ENCODE measurements at regions not wholly inside any gene's neighbourhood (a gene's known extent, or its start where the extent isn't known, plus 50 kb on each side); places are given as distances from the start of the nearest gene placed in this dataset.

GRCh38 chr11:91639359-91639758 lies 585.3 kb upstream of the FAT3 start:
- H3K36me3 ChIP-seq: no peaks in the 10 kb centered on the region
- TF ChIP-seq CTCF (IDR thresholded peaks at IDR 0.05): no peak
- H3K27ac ChIP-seq: no peak overlapping the region
- H3K27me3 ChIP-seq: no peaks in the 10 kb centered on the region
- intact Hi-C loops (cut with DNase I): no loop called here
- no peak for DNase-seq
- no peaks in the 10 kb centered on the region for H3K4me1 ChIP-seq
- H3K4me3 ChIP-seq: no peak overlapping the region
- no peak overlapping the region for H3K9ac ChIP-seq (ENCODE audit: low read depth in 2 of 2, low read length in 2 of 2)
- H3K9me3 ChIP-seq: no peaks in the 10 kb centered on the region

- TF ChIP-seq CTCF (IDR thresholded peaks at IDR 0.05): no peak
Measured at GRCh38 chr11:91630916-91631673, 593.5 kb upstream of the FAT3 start.

GRCh38 chr11:91625495-91625894 lies 599.1 kb upstream of the FAT3 start:
- DNase-seq: no peak
- H3K9ac ChIP-seq (ENCODE audit: low read depth in 2 of 2, low read length in 2 of 2): no peak overlapping the region
- intact Hi-C loops (cut with DNase I): no loop called here
- no peaks in the 10 kb centered on the region for H3K36me3 ChIP-seq
- H3K4me3 ChIP-seq: no peak overlapping the region
- no peak overlapping the region for H3K27ac ChIP-seq
- no peaks in the 10 kb centered on the region for H3K9me3 ChIP-seq
- no peak for TF ChIP-seq CTCF (IDR thresholded peaks at IDR 0.05)
- H3K27me3 ChIP-seq: no peaks in the 10 kb centered on the region
- H3K4me1 ChIP-seq: no peaks in the 10 kb centered on the region

More at GRCh38 chr11:91630916-91631673, 593.5 kb upstream of the FAT3 start:
- Histone ChIP-seq H3K4me1 (no peaks in the 10 kb centered on the region), H3K4me3 (no peak overlapping the region), H3K9me3 (no peaks in the 10 kb centered on the region), H3K27ac (no peak overlapping the region), H3K9ac (ENCODE audit: low read depth in 2 of 2, low read length in 2 of 2) (no peak overlapping the region), H3K36me3 (no peaks in the 10 kb centered on the region), H3K27me3 (no peaks in the 10 kb centered on the region)
- intact Hi-C loops (cut with DNase I): no loop called here
- no peak for DNase-seq

- Histone ChIP-seq H3K27ac (no peak overlapping the region), H3K36me3 (no peaks in the 10 kb centered on the region), H3K9ac (ENCODE audit: low read depth in 2 of 2, low read length in 2 of 2) (no peak overlapping the region), H3K4me3 (no peak overlapping the region), H3K27me3 (no peaks in the 10 kb centered on the region), H3K4me1 (no peaks in the 10 kb centered on the region), H3K9me3 (no peaks in the 10 kb centered on the region)
- no peak for TF ChIP-seq CTCF (IDR thresholded peaks at IDR 0.05)
- intact Hi-C loops (cut with DNase I): no loop called here
- no peak for DNase-seq
Measured at GRCh38 chr11:91624021-91624420, 600.6 kb upstream of the FAT3 start.

GRCh38 chr11:91608677-91609076 lies 615.9 kb upstream of the FAT3 start:
- Histone ChIP-seq H3K4me1 (no peaks in the 10 kb centered on the region), H3K9me3 (no peaks in the 10 kb centered on the region), H3K27me3 (no peaks in the 10 kb centered on the region), H3K4me3 (no peak overlapping the region), H3K27ac (no peak overlapping the region), H3K36me3 (no peaks in the 10 kb centered on the region), H3K9ac (ENCODE audit: low read depth in 2 of 2, low read length in 2 of 2) (no peak overlapping the region)
- DNase-seq: no peak
- intact Hi-C loops (cut with DNase I): no loop called here
- no peak for TF ChIP-seq CTCF (IDR thresholded peaks at IDR 0.05)
